Osteoblast (primary cell): ENCODE measurements at regions not wholly inside any gene's neighbourhood (a gene's known extent, or its start where the extent isn't known, plus 50 kb on each side); places are given as distances from the start of the nearest gene placed in this dataset.
A peak's percentile ranks its signal among the peaks of the same experiment; 100 is the strongest.

Experiments
- DNase-seq: peaks from one replicate; pipeline ENCODE4 v3.0.0; 2011; ENCODE audit warnings: low spot score, mixed read lengths; ENCODE audit not compliant: insufficient read length; ENCODE audit errors: missing footprints
- H2AFZ ChIP-seq: 2 replicates; pipeline ENCODE4 v1.6.0; 2011; ENCODE audit warnings: mild to moderate bottlenecking, low read length
- H3K27ac ChIP-seq: 2 replicates; pipeline ENCODE4 v1.5.1; 2011; ENCODE audit warnings: mild to moderate bottlenecking, low read depth, low read length, moderate library complexity
- H3K27me3 ChIP-seq: 2 replicates; pipeline ENCODE4 v1.6.0; 2012; ENCODE audit warnings: mild to moderate bottlenecking, control low read depth, inconsistent platforms, low read length, moderate library complexity; ENCODE audit not compliant: insufficient read depth
- H3K36me3 ChIP-seq: 2 replicates; pipeline ENCODE4 v1.5.1; 2011; ENCODE audit warnings: mild to moderate bottlenecking, low read length, control low read depth, moderate library complexity; ENCODE audit not compliant: insufficient read depth
- H3K4me1 ChIP-seq: 2 replicates; pipeline ENCODE4 v1.5.1; 2011; ENCODE audit warnings: mild to moderate bottlenecking, low read length, control low read depth, moderate library complexity; ENCODE audit not compliant: insufficient read depth
- H3K4me2 ChIP-seq: 2 replicates; pipeline ENCODE4 v1.6.0; 2011; ENCODE audit warnings: mild to moderate bottlenecking, low read length; ENCODE audit not compliant: insufficient read depth
- H3K4me3 ChIP-seq: fragments of 200-600 bp; sonication (generic); 3 replicates; pipeline ENCODE4 v1.5.1; 2012; ENCODE audit warnings: mild to moderate bottlenecking, low read length, inconsistent platforms; ENCODE audit not compliant: insufficient read depth
- H3K79me2 ChIP-seq: 2 replicates; pipeline ENCODE4 v1.6.0; 2012; ENCODE audit warnings: mild to moderate bottlenecking, low read length, control low read depth, inconsistent platforms; ENCODE audit not compliant: insufficient read depth
- H3K9me3 ChIP-seq: 2 replicates; pipeline ENCODE4 v1.5.1; 2011; ENCODE audit warnings: low read depth, low read length, control low read depth
- H4K20me1 ChIP-seq: 2 replicates; pipeline ENCODE4 v1.6.0; 2012; ENCODE audit warnings: mild to moderate bottlenecking, low read length, control low read depth; ENCODE audit not compliant: insufficient read depth
- TF ChIP-seq, protein P1 (sequence below): IDR thresholded peaks from 2 replicates; pipeline ENCODE4 v1.5.1; 2011; ENCODE audit warnings: mild to moderate bottlenecking, low read depth, low read length, moderate library complexity; ENCODE audit errors: extremely low read depth

DNA sequence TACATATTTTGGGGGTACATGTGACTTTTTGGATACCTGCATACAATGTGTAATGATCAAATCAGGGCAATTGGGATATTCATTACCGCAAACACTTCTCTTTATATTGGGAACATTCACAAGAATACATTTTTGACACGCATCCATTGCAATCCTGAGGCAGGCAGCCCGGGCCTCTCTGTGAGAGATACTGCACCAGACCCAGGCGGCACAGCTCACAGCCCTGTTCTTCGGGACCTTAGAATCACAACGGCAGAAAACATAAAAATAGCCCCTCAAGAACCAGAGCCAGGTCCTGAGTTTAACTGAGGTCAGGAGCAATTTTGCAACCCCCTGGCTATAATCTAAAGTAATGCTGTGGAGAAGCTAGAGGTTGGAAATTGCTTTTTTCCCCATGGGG, 90.8 kb upstream of the PGBD5 start:
- TF ChIP-seq, protein P1, sequence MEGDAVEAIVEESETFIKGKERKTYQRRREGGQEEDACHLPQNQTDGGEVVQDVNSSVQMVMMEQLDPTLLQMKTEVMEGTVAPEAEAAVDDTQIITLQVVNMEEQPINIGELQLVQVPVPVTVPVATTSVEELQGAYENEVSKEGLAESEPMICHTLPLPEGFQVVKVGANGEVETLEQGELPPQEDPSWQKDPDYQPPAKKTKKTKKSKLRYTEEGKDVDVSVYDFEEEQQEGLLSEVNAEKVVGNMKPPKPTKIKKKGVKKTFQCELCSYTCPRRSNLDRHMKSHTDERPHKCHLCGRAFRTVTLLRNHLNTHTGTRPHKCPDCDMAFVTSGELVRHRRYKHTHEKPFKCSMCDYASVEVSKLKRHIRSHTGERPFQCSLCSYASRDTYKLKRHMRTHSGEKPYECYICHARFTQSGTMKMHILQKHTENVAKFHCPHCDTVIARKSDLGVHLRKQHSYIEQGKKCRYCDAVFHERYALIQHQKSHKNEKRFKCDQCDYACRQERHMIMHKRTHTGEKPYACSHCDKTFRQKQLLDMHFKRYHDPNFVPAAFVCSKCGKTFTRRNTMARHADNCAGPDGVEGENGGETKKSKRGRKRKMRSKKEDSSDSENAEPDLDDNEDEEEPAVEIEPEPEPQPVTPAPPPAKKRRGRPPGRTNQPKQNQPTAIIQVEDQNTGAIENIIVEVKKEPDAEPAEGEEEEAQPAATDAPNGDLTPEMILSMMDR, result no peak
- no peaks in the 10 kb centered on the region for H3K4me1 ChIP-seq
- no peak overlapping the region for H3K27ac ChIP-seq
- H3K9me3 ChIP-seq, result no peaks in the 10 kb centered on the region
- no peak overlapping the region for H3K4me2 ChIP-seq
- DNase-seq, result no peak
- no peaks in the 10 kb centered on the region for H3K36me3 ChIP-seq
- no peaks in the 10 kb centered on the region for H4K20me1 ChIP-seq
- H2AFZ ChIP-seq, result no peak overlapping the region
- H3K27me3 ChIP-seq, result peaks cover 17% of the 10 kb centered on the region
- H3K79me2 ChIP-seq, result no peaks in the 10 kb centered on the region
- no peak overlapping the region for H3K4me3 ChIP-seq

DNA sequence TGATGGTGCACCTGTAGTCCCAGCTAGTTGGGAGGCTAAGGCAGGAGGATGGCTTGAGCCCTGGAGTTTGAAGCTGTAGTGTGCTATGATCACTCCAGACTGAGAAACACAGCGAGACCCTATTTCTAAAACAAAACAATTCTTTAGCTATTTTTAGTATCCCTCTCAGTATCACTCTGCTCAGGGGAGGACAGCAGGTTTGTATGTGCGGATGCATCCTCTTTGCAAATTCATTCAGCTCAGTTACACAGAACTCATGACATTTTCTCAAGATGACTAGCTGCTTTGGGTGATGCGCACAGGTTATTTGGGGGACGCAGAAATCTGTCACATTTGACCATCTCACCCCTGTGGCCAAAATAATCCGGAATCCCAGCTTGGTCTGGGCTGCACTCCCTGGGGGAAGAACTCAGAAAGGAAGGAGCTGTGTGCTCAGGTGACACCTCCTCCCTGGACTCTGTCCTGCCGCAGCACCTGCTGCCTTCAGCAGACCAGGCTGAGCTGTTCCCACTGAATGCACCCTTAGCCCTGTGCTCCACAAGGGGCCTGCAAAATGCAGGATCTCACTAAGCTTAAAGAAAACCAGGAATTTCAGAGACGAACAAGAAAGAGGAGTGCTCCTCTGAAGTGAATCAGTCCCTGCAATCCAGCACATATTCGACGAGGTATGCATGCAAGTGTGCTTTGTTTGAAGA, 89.5 kb upstream of the PGBD5 start:
- no peak for DNase-seq
- TF ChIP-seq, protein P1, result no peak
- Histone ChIP-seq H3K79me2 (no peaks in the 10 kb centered on the region), H3K4me2 (no peak overlapping the region), H2AFZ (no peak overlapping the region), H3K4me1 (no peaks in the 10 kb centered on the region), H3K27me3 (peaks cover 17% of the 10 kb centered on the region), H3K36me3 (no peaks in the 10 kb centered on the region), H3K4me3 (no peak overlapping the region), H3K9me3 (no peaks in the 10 kb centered on the region), H4K20me1 (no peaks in the 10 kb centered on the region), H3K27ac (no peak overlapping the region)

DNA sequence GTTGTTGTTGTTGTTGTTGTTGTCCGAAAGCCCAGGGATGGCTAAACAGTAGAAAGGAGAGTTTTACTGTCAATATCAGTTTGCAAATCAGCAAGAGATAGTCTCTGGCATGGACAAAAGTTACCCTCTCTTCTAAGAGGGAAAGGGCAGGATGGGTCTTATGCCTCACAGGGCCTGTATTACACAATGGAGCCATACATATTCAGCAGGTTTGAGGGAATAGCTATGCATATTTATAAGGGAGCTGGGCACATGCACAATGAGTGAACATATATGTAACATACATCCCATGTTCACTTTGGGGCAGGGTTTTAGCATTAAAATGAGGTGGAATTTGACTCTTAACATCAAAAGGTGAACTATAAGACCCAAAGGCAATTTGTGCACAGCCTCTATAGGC, 84.4 kb upstream of the PGBD5 start:
- Histone ChIP-seq H3K27me3 (peaks cover 13% of the 10 kb centered on the region), H3K9me3 (no peaks in the 10 kb centered on the region), H3K36me3 (no peaks in the 10 kb centered on the region), H3K4me3 (no peak overlapping the region), H2AFZ (no peak overlapping the region), H3K4me2 (peak overlapping the region; percentile 47), H3K79me2 (no peaks in the 10 kb centered on the region), H3K27ac (no peak overlapping the region), H3K4me1 (peaks cover 9% of the 10 kb centered on the region), H4K20me1 (no peaks in the 10 kb centered on the region)
- DNase-seq, result no peak
- TF ChIP-seq, protein P1, result no peak

DNA sequence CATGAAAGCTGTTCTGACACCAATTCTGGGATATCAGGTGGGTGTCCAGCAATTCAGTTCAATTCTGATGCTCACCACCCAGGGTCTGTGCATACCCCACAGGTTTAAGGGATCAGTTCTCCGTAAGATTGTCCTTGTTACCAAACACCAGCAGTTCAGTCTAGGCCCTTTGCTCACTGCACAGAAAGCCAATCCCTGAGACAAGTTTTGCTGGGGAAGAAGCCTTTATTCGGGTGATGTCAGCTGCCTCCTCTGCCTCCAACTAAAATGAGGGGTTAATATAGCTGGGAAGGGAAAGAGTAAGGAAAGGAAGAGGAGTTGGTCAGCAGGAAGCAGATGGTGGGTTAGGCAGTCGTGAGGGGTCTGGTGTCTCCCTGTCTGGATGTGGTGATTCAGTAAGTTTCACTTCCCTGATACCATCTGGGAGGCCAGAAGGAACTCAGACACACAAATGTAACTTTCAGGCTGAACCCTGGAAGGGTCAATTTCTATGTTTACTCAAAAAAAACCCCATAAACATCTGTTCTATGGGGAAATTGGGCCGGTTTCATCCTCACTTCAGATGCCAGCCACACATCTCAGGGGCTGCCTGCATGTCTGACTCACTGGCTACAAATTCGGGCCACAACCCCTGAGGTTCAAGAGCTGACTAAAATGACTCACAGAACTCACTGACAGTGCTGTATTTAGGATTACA, 83.3 kb upstream of the PGBD5 start:
- Histone ChIP-seq H3K4me1 (peaks cover 9% of the 10 kb centered on the region), H3K9me3 (no peaks in the 10 kb centered on the region), H3K27me3 (peaks cover 7% of the 10 kb centered on the region), H3K4me3 (no peak overlapping the region), H4K20me1 (no peaks in the 10 kb centered on the region), H2AFZ (no peak overlapping the region), H3K4me2 (peak overlapping the region; percentile 47), H3K27ac (peak overlapping the region; percentile 58), H3K79me2 (no peaks in the 10 kb centered on the region), H3K36me3 (no peaks in the 10 kb centered on the region)
- TF ChIP-seq, protein P1, result no peak
- peak; percentile 85 for DNase-seq
